AML-193 (cell line): ENCODE measurements at regions not wholly inside any gene's neighbourhood (a gene's known extent, or its start where the extent isn't known, plus 50 kb on each side); places are given as distances from the start of the nearest gene placed in this dataset.

Experiments used
- DNase-seq, 2 experiments: peaks; one replicate each; lab custom pipeline; 2025; lab: John Stamatoyannopoulos, UW

- DNase-seq: no peak
These were observed 51.9 kb upstream of the KRR1 start for GRCh38 chr12:75563351-75563750.

- DNase-seq: no peak
These were observed 50.5 kb upstream of the KRR1 start for GRCh38 chr12:75561921-75562320.
